ENCODE measurements at regions not wholly inside any gene's neighbourhood (a gene's known extent, or its start where the extent isn't known, plus 50 kb on each side); places are given as distances from the start of the nearest gene placed in this dataset.

GRCh38 chr9:89933578-89933977 lies 328.8 kb downstream of the GADD45G start:
- TF ChIP-seq ZBTB7A (IDR thresholded peaks at IDR 0.05; ENCODE audit: low read depth) (no peak), NFIC (IDR thresholded peaks at IDR 0.05) (no peak), CEBPB (IDR thresholded peaks at IDR 0.05) (no peak), RAD21 (IDR thresholded peaks at IDR 0.05; ENCODE audit: low read depth) (no peak), TEAD4 (IDR thresholded peaks at IDR 0.05) (no peak), TAF1 (IDR thresholded peaks at IDR 0.05; ENCODE audit: low read depth) (no peak), EGR1 (IDR thresholded peaks at IDR 0.05) (no peak), TCF12 (IDR thresholded peaks at IDR 0.05; ENCODE audit: low read depth) (no peak), REST (IDR thresholded peaks at IDR 0.05; ENCODE audit: low read depth) (no peak), YY1 (IDR thresholded peaks at IDR 0.05; ENCODE audit: low read depth) (no peak)
- TF ChIP-seq, protein P1, sequence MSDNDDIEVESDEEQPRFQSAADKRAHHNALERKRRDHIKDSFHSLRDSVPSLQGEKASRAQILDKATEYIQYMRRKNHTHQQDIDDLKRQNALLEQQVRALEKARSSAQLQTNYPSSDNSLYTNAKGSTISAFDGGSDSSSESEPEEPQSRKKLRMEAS (IDR thresholded peaks at IDR 0.05) = no peak

- TF ChIP-seq TCF12 (IDR thresholded peaks at IDR 0.05; ENCODE audit: low read depth) (no peak), YY1 (IDR thresholded peaks at IDR 0.05; ENCODE audit: low read depth) (no peak), ZBTB7A (IDR thresholded peaks at IDR 0.05; ENCODE audit: low read depth) (no peak), TEAD4 (IDR thresholded peaks at IDR 0.05) (no peak), CREB1 (IDR thresholded peaks at IDR 0.05; ENCODE audit: low read depth) (no peak), USF1 (IDR thresholded peaks at IDR 0.05) (no peak), EP300 (IDR thresholded peaks at IDR 0.05; ENCODE audit: borderline replicate concordance) (no peak), REST (IDR thresholded peaks at IDR 0.05; ENCODE audit: low read depth) (no peak), EGR1 (IDR thresholded peaks at IDR 0.05) (no peak), NFIC (IDR thresholded peaks at IDR 0.05) (no peak), CEBPB (IDR thresholded peaks at IDR 0.05) (no peak)
- TF ChIP-seq, protein P1 (IDR thresholded peaks at IDR 0.05) = no peak
Observed at GRCh38 chr9:89935115-89935514, 330.3 kb downstream of the GADD45G start.

- TF ChIP-seq TCF12 (IDR thresholded peaks at IDR 0.05; ENCODE audit: low read depth) = no peak
- TF ChIP-seq NFIC (IDR thresholded peaks at IDR 0.05) = no peak
- TF ChIP-seq REST (IDR thresholded peaks at IDR 0.05; ENCODE audit: low read depth) = no peak
- no peak for TF ChIP-seq RAD21 (IDR thresholded peaks at IDR 0.05; ENCODE audit: low read depth)
- no peak for TF ChIP-seq YY1 (IDR thresholded peaks at IDR 0.05; ENCODE audit: low read depth)
- TF ChIP-seq ZBTB7A (IDR thresholded peaks at IDR 0.05; ENCODE audit: low read depth) = no peak
- no peak for TF ChIP-seq TEAD4 (IDR thresholded peaks at IDR 0.05)
- TF ChIP-seq, protein P1 (IDR thresholded peaks at IDR 0.05) = no peak
- TF ChIP-seq TAF1 (IDR thresholded peaks at IDR 0.05; ENCODE audit: low read depth) = no peak
- no peak for TF ChIP-seq EP300 (IDR thresholded peaks at IDR 0.05; ENCODE audit: borderline replicate concordance)
- no peak for TF ChIP-seq EGR1 (IDR thresholded peaks at IDR 0.05)
- no peak for TF ChIP-seq FOXM1 (IDR thresholded peaks at IDR 0.05; ENCODE audit: borderline replicate concordance, low read depth)
- no peak for TF ChIP-seq CREB1 (IDR thresholded peaks at IDR 0.05; ENCODE audit: low read depth)
- no peak for TF ChIP-seq CEBPB (IDR thresholded peaks at IDR 0.05)
- TF ChIP-seq USF1 (IDR thresholded peaks at IDR 0.05) = no peak
Observed at GRCh38 chr9:89935801-89936200, 331.0 kb downstream of the GADD45G start.

GRCh38 chr9:89937051-89937450 lies 332.2 kb downstream of the GADD45G start:
- TF ChIP-seq YY1 (IDR thresholded peaks at IDR 0.05; ENCODE audit: low read depth) = no peak
- no peak for TF ChIP-seq CEBPB (IDR thresholded peaks at IDR 0.05)
- TF ChIP-seq TAF1 (IDR thresholded peaks at IDR 0.05; ENCODE audit: low read depth) = no peak
- no peak for TF ChIP-seq FOXM1 (IDR thresholded peaks at IDR 0.05; ENCODE audit: borderline replicate concordance, low read depth)
- TF ChIP-seq EGR1 (IDR thresholded peaks at IDR 0.05) = no peak
- no peak for TF ChIP-seq USF1 (IDR thresholded peaks at IDR 0.05)
